ENCODE measurements at regions not wholly inside any gene's neighbourhood (a gene's known extent, or its start where the extent isn't known, plus 50 kb on each side); places are given as distances from the start of the nearest gene placed in this dataset.

DNA sequence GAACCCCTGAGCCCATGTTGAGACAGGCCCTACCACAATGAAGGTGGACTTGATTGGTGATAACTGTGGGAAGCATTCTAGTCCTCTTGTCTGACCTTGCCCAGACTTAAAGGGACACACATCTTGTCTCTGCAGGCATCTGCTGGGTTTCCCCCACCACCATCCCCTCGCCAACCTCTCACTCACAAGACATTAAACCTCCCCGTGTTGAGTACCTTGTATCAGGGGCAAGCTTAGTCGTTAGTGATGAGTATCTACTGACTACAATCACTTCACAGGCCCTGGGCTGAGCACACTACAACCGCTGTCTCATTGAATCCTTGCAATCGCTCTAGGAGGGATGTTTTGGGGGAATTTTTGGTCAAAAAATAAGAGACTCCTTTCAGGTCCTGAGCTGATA is 86.0 kb downstream of the ICOS start:
- peak overlapping the region in 1 of 3 experiments; percentile 18 for H3K27ac Mint-ChIP-seq
- peaks cover 42% of the 10 kb centered on the region for H3K4me1 Mint-ChIP-seq
- H3K27me3 Mint-ChIP-seq (ENCODE audit: low read depth), result no peaks in the 10 kb centered on the region
- no peak overlapping the region for H3K4me3 Mint-ChIP-seq
- TF ChIP-seq, protein P1, sequence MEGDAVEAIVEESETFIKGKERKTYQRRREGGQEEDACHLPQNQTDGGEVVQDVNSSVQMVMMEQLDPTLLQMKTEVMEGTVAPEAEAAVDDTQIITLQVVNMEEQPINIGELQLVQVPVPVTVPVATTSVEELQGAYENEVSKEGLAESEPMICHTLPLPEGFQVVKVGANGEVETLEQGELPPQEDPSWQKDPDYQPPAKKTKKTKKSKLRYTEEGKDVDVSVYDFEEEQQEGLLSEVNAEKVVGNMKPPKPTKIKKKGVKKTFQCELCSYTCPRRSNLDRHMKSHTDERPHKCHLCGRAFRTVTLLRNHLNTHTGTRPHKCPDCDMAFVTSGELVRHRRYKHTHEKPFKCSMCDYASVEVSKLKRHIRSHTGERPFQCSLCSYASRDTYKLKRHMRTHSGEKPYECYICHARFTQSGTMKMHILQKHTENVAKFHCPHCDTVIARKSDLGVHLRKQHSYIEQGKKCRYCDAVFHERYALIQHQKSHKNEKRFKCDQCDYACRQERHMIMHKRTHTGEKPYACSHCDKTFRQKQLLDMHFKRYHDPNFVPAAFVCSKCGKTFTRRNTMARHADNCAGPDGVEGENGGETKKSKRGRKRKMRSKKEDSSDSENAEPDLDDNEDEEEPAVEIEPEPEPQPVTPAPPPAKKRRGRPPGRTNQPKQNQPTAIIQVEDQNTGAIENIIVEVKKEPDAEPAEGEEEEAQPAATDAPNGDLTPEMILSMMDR (IDR thresholded peaks at IDR 0.05; ENCODE audit: unreplicated experiment in 3 of 3), result no peak
- H3K36me3 Mint-ChIP-seq (ENCODE audit: low read depth), result no peaks in the 10 kb centered on the region
- H3K9me3 Mint-ChIP-seq, result peaks cover 3% of the 10 kb centered on the region

- H3K4me3 Mint-ChIP-seq, result no peak overlapping the region
- H3K4me1 Mint-ChIP-seq, result peaks cover 42% of the 10 kb centered on the region
- peaks cover 3% of the 10 kb centered on the region for H3K9me3 Mint-ChIP-seq
- TF ChIP-seq, protein P1 (IDR thresholded peaks at IDR 0.05; ENCODE audit: unreplicated experiment in 3 of 3), result no peak
- H3K36me3 Mint-ChIP-seq (ENCODE audit: low read depth), result no peaks in the 10 kb centered on the region
- no peaks in the 10 kb centered on the region for H3K27me3 Mint-ChIP-seq (ENCODE audit: low read depth)
- H3K27ac Mint-ChIP-seq, result peak overlapping the region in 1 of 3 experiments; percentile 18
Measured at GRCh38 chr2:204023088-204023487, 86.5 kb downstream of the ICOS start.

DNA sequence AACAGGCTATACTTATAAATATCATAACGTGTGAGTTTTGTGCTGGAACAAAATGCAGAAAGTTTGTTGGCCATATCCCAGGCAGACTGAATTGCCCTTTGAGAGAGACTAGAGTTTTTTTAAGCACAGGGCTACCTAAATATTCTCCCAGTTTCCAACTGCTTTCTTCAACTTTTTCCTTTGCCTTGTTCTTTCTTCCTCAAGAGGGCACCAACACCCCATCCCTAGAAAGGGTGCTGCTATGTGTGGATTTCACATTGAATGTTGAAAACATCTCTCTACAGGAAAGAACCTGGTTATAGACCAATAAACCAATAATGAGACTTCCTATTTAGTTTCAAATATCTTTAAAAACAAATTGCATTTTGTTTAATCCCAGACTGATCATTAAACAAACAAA is 87.9 kb downstream of the ICOS start:
- Mint-ChIP-seq H3K27ac (peak overlapping the region in 2 of 3 experiments; percentile 18 to 79), H3K27me3 (ENCODE audit: low read depth) (no peaks in the 10 kb centered on the region), H3K4me1 (peaks cover 42% of the 10 kb centered on the region), H3K9me3 (no peaks in the 10 kb centered on the region), H3K36me3 (ENCODE audit: low read depth) (no peaks in the 10 kb centered on the region), H3K4me3 (no peak overlapping the region)
- TF ChIP-seq, protein P1 (IDR thresholded peaks at IDR 0.05; ENCODE audit: unreplicated experiment in 3 of 3), result peak; percentile 80 to 87 (median 81)

DNA sequence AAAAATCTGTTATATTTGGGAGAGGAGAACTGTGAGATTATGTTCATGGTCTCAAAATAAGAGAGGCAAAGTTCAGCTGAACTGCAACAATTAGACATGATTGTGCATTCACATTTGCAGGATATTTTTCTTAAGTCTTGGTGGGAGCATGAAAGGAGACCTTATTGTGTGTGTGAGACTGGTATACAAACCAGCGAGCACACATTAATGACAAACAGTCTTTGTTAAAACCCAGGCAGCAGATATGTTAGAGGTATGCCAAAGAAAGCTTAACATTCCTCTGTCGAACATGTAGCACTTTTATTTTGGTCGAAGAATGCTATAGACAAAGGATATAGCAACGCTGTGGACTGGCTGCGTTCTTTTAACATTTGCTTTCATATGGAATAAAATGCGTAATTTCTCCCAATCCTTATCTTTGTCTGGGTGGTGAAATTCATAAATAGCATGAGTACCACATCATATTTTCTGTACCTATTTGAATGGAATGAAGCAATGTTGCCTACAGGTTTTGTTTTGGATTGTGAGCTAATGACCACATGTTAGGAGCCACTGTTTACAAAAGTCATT is 88.4 kb downstream of the ICOS start:
- Mint-ChIP-seq H3K9me3 (no peaks in the 10 kb centered on the region), H3K27me3 (ENCODE audit: low read depth) (no peaks in the 10 kb centered on the region), H3K36me3 (ENCODE audit: low read depth) (no peaks in the 10 kb centered on the region), H3K27ac (peak overlapping the region in 2 of 3 experiments; percentile 18 to 79), H3K4me3 (no peak overlapping the region), H3K4me1 (peaks cover 42% of the 10 kb centered on the region)
- TF ChIP-seq, protein P1 (IDR thresholded peaks at IDR 0.05; ENCODE audit: unreplicated experiment in 3 of 3), result no peak

GRCh38 chr2:204026294-204026693 is 89.7 kb downstream of the ICOS start:
- TF ChIP-seq, protein P1 (IDR thresholded peaks at IDR 0.05; ENCODE audit: unreplicated experiment in 3 of 3), result peak in 1 of 3 experiments; percentile 11
- H3K27ac Mint-ChIP-seq, result no peak overlapping the region
- H3K36me3 Mint-ChIP-seq (ENCODE audit: low read depth), result no peaks in the 10 kb centered on the region

DNA sequence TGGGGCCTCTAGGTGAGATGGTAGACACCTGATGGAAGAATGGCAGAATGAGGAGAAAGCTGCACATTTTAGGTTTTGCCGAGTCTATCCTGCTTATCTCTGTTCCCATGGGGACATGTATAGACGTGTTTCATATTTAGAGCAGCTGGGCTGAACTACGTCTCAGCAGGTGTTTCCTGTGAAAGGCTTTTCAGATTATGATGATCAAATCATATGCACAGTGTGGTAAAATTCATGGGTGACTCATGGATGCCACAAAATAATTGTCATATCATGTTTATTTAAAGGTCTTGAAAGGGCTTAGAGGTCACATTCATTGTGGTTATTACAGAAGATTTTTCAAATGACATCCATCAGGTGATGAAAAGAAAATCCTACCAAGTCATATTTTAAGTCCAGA is 90.5 kb downstream of the ICOS start:
- Mint-ChIP-seq H3K9me3 (no peaks in the 10 kb centered on the region), H3K27ac (no peak overlapping the region)

More at GRCh38 chr2:204026294-204026693, 89.7 kb downstream of the ICOS start:
- Mint-ChIP-seq H3K4me3 (no peak overlapping the region), H3K9me3 (no peaks in the 10 kb centered on the region), H3K27me3 (ENCODE audit: low read depth) (no peaks in the 10 kb centered on the region), H3K4me1 (peaks cover 51% of the 10 kb centered on the region)

More for the DNA sequence above, 90.5 kb downstream of the ICOS start:
- Mint-ChIP-seq H3K36me3 (ENCODE audit: low read depth) (no peaks in the 10 kb centered on the region), H3K4me3 (no peak overlapping the region), H3K27me3 (ENCODE audit: low read depth) (no peaks in the 10 kb centered on the region), H3K4me1 (peaks cover 52% of the 10 kb centered on the region)
- TF ChIP-seq, protein P1 (IDR thresholded peaks at IDR 0.05; ENCODE audit: unreplicated experiment in 3 of 3), result no peak

All from nephron (organoid).